GM12891 (cell line): ENCODE measurements at regions not wholly inside any gene's neighbourhood (a gene's known extent, or its start where the extent isn't known, plus 50 kb on each side); places are given as distances from the start of the nearest gene placed in this dataset.
"Not testable (repeated sequence)": the region's sequence is repeated elsewhere in the genome, so short reads cannot be mapped to it uniquely, and the experiment has no call there.

Experiments used
- DNase-seq: peaks from one replicate; pipeline ENCODE4 v3.0.0; 2011; ENCODE audit warnings: low spot score; ENCODE audit not compliant: insufficient read length
- FAIRE-seq: peaks from 2 replicates; lab custom pipeline; 2011; peaks lifted over from hg19 to GRCh38; lab: Jason Lieb, UNC
- PAX5 ChIP-seq: IDR thresholded peaks from 2 replicates; pipeline ENCODE4 v1.6.1; 2011; ENCODE audit warnings: low read length, moderate library complexity, mild to moderate bottlenecking; ENCODE audit not compliant: insufficient read depth, severe bottlenecking
- POLR2A ChIP-seq: IDR thresholded peaks from 2 replicates; pipeline ENCODE4 v1.6.1; 2011; ENCODE audit warnings: low read depth, low read length, control low read depth
- POLR2AphosphoS5 ChIP-seq: IDR thresholded peaks from 2 replicates; pipeline ENCODE4 v1.6.1; 2011; ENCODE audit warnings: low read depth, low read length, control low read depth
- POU2F2 ChIP-seq: IDR thresholded peaks from 2 replicates; pipeline ENCODE4 v1.6.1; 2011; ENCODE audit warnings: low read depth, mild to moderate bottlenecking, control low read depth, low read length, moderate library complexity
- SPI1 ChIP-seq: IDR thresholded peaks from 2 replicates; pipeline ENCODE4 v1.6.1; 2011; ENCODE audit warnings: low read depth, low read length, control low read depth
- TAF1 ChIP-seq: IDR thresholded peaks from 2 replicates; pipeline ENCODE4 v1.6.1; 2011; ENCODE audit warnings: low read depth, low read length, control low read depth

GRCh38 chr1:213335084-213335483 lies 284.0 kb downstream of the RPS6KC1 start:
- DNase-seq: no peak
- no peak for FAIRE-seq
- TF ChIP-seq POLR2AphosphoS5 (no peak), TAF1 (no peak), PAX5 (no peak), POU2F2 (no peak), SPI1 (no peak), POLR2A (no peak)

GRCh38 chr1:213337025-213337678 lies 286.1 kb downstream of the RPS6KC1 start:
- DNase-seq: no peak
- no peak for FAIRE-seq
- TF ChIP-seq PAX5 (no peak), TAF1 (no peak), SPI1 (no peak), POLR2AphosphoS5 (no peak), POU2F2 (no peak), POLR2A (no peak)

DNA sequence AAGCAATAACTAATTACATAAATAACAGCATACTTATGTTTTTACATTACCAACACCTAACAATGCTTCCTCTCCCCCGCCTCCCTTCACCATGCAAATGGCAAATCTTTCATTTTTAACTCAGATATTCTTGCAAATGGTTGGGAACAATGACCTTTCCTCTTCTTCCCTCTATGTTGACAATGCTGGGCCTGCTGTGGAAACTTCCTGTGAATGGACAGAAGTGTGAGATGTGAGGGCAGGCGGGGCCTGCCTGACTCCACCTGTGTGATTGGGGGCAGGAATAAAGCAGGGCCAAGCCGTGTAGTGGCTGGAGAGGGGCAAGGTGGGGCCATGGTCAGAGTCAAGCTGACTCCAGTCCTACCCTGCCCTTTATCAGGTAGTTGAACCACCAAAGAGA lies 289.6 kb downstream of the RPS6KC1 start:
- DNase-seq (no peak), FAIRE-seq (no peak)
- TF ChIP-seq SPI1: no peak
- TF ChIP-seq PAX5: no peak
- no peak for TF ChIP-seq TAF1
- no peak for TF ChIP-seq POLR2AphosphoS5
- TF ChIP-seq POLR2A: no peak
- no peak for TF ChIP-seq POU2F2

GRCh38 chr1:213345621-213346020 lies 294.6 kb downstream of the RPS6KC1 start:
- no peak for TF ChIP-seq POU2F2
- TF ChIP-seq POLR2A: no peak
- no peak for TF ChIP-seq SPI1
- TF ChIP-seq PAX5: no peak
- TF ChIP-seq POLR2AphosphoS5: no peak
- TF ChIP-seq TAF1: no peak
- FAIRE-seq (no peak), DNase-seq (no peak)

DNA sequence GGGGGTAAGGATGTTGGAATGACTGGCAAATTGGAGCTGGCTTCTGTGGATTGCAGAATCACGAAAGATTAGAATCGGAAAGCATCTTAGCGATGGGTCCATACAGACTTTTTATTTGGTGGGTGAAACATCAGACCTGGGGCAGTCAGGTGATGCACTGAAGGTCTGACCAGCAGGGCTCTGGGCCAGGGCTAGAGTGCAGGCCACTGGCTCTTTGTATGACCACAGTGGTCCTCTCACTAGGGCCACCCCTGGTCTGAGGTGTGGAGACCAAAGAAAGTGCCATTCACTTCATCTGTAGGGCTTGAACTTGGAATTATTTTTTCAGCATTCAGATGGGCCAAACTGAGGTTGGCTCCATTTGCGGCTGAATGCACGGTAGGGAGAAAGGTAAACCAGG lies 306.4 kb downstream of the RPS6KC1 start:
- FAIRE-seq (no peak), DNase-seq (no peak)
- TF ChIP-seq POU2F2: no peak
- TF ChIP-seq PAX5: no peak
- TF ChIP-seq SPI1: no peak
- no peak for TF ChIP-seq POLR2A
- no peak for TF ChIP-seq TAF1
- TF ChIP-seq POLR2AphosphoS5: no peak

DNA sequence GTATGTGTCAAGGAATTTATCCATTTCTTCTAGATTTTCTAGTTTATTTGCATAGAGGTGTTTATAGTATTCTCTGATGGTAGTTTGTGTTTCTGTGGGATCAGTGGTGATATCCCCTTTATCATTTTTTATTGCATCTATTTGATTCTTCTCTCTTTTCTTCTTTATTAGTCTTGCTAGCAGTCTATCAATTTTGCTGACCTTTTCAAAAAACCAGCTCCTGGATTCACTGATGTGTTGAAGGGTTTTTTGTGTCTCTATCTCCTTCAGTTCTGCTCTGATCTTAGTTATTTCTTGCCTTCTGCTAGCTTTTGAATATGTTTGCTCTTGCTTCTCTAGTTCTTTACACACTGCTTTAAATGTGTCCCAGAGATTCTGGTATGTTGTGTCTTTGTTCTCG lies 307.3 kb downstream of the RPS6KC1 start:
- not testable (repeated sequence) for DNase-seq, FAIRE-seq

DNA sequence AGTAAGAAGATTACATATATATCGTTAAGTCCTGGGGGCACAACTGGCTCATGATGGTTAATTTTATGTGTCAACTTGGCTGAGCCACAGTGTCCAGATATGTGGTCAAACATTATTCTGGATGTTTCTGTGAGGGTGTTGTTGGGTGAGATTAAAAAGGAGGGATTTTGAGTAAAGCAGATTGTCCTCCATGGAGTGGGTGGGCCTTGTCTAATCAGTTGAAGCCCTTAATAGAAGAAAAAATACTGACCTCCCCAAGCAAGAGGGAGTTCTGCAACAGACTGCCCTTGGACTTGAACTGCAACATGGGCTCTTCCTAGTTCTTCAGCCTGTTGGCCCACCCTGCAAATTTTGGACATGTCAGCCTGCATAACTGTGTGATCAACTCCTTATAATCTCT lies 311.6 kb downstream of the RPS6KC1 start:
- DNase-seq (no peak), FAIRE-seq (no peak)
- no peak for TF ChIP-seq POU2F2
- no peak for TF ChIP-seq POLR2AphosphoS5
- TF ChIP-seq TAF1: no peak
- no peak for TF ChIP-seq POLR2A
- TF ChIP-seq PAX5: no peak
- TF ChIP-seq SPI1: no peak

GRCh38 chr1:213366141-213366831 lies 315.2 kb downstream of the RPS6KC1 start:
- no peak for TF ChIP-seq PAX5
- no peak for TF ChIP-seq TAF1
- TF ChIP-seq POU2F2: no peak
- no peak for TF ChIP-seq POLR2AphosphoS5
- no peak for TF ChIP-seq POLR2A
- TF ChIP-seq SPI1: no peak
- DNase-seq (no peak), FAIRE-seq (no peak)

DNA sequence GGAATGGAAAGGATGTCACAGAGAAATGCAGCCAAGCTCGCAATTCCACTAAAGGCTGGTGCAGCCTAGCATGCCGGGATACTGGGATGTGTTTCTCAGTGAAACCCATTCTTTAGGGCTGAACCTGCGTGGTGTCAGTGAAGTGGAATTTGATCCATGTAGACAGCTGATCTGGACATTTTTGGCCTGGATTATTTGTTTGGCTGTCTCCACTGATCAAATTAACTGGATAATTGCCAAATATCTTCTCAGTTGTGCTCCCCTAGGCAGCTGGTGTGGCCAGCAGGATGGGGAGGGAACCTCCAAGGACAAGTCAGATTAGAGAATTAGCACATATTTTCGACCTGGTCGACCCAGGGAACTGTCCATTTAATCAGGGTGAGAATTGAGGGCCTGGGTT lies 318.4 kb downstream of the RPS6KC1 start:
- DNase-seq (no peak), FAIRE-seq (no peak)
- TF ChIP-seq POU2F2: no peak
- no peak for TF ChIP-seq PAX5
- TF ChIP-seq SPI1: no peak
- TF ChIP-seq TAF1: no peak
- TF ChIP-seq POLR2A: no peak
- no peak for TF ChIP-seq POLR2AphosphoS5

DNA sequence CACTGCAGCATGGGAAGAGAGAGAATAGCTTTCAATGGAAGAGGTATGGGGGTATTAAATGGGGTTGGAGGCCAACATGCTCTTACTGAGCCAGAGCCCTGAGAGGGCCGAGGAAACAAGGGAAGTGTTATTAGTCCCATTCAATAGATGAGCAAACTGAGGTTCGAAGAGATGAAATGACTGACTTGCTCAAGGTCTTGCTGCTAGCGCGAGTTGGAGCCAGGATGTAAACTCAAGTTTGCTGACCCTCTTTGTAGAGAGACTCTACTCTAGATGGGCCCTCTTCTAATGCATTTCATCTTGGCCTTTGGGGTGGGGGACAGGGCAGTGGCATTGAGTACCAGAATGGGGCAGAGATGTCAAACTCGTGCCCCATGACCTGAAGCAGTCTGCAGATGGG lies 319.5 kb downstream of the RPS6KC1 start:
- DNase-seq: no peak
- FAIRE-seq: no peak
- no peak for TF ChIP-seq TAF1
- TF ChIP-seq POLR2A: no peak
- no peak for TF ChIP-seq POLR2AphosphoS5
- TF ChIP-seq PAX5: no peak
- no peak for TF ChIP-seq POU2F2
- no peak for TF ChIP-seq SPI1
